GM23338 (cell line): ENCODE measurements at regions not wholly inside any gene's neighbourhood (a gene's known extent, or its start where the extent isn't known, plus 50 kb on each side); places are given as distances from the start of the nearest gene placed in this dataset.

Experiments used
- CREB1 ChIP-seq: fragments of 250-450 bp; sonication (Bioruptor Pico); IDR thresholded peaks from 2 replicates; pipeline ENCODE4 v1.5.0; 2020; ENCODE audit warnings: low read depth, mild to moderate bottlenecking, moderate library complexity
- CTCF ChIP-seq, 2 experiments: fragments of 200-600 bp in 1 of 2; sonication (generic) in 1 of 2; conservative IDR thresholded peaks; 2 replicates each; pipeline versions ENCODE4 v1.5.1 to v1.6.1; 2016 to 2017; ENCODE audit warnings: antibody characterized with exemption in 2 of 2, low read depth in 2 of 2, mild to moderate bottlenecking in 2 of 2, moderate library complexity in 1 of 2
- EZH2phosphoT487 ChIP-seq: fragments of 200-600 bp; sonication (generic); IDR thresholded peaks from one replicate; pipeline ENCODE4 v1.8.1; 2018; ENCODE audit warnings: antibody characterized with exemption; ENCODE audit not compliant: unreplicated experiment
- JUNB ChIP-seq: IDR thresholded peaks from one replicate; pipeline ENCODE4 v1.6.1; 2016; ENCODE audit warnings: antibody characterized with exemption; ENCODE audit not compliant: unreplicated experiment
- NANOG ChIP-seq: IDR thresholded peaks from 2 replicates; pipeline ENCODE4 v1.6.1; 2016; ENCODE audit warnings: antibody characterized with exemption, borderline replicate concordance
- REST ChIP-seq: IDR thresholded peaks from one replicate; pipeline ENCODE4 v1.6.1; 2018; ENCODE audit warnings: antibody characterized with exemption; ENCODE audit not compliant: unreplicated experiment
- STAT1 ChIP-seq: IDR thresholded peaks from one replicate; pipeline ENCODE4 v1.6.1; 2016; ENCODE audit warnings: antibody characterized with exemption; ENCODE audit not compliant: unreplicated experiment

GRCh38 chr4:10878861-10879260, 194.3 kb upstream of the CLNK start:
- TF ChIP-seq CTCF (conservative IDR thresholded peaks at IDR 0.05; ENCODE audit: low read depth in 2 of 2) (no peak), EZH2phosphoT487 (no peak), JUNB (no peak), STAT1 (no peak), CREB1 (CRISPR knock-in tag) (no peak), NANOG (no peak), REST (no peak)
